GM10248 (cell line): ENCODE measurements at regions not wholly inside any gene's neighbourhood (a gene's known extent, or its start where the extent isn't known, plus 50 kb on each side); places are given as distances from the start of the nearest gene placed in this dataset.
"Not testable (repeated sequence)": the region's sequence is repeated elsewhere in the genome, so short reads cannot be mapped to it uniquely, and the experiment has no call there.

Source experiments
- CTCF ChIA-PET: fragments of 300-600 bp; sonication (Branson Sonifier 250); formaldehyde crosslinking; extraction: SDS; loops from one replicate; lab custom pipeline; 2021; ENCODE audit warnings: antibody characterized with exemption; lab: Yijun Ruan, JAX
- POLR2A ChIA-PET: fragments of 350-650 bp; sonication (Branson Sonifier 250); formaldehyde crosslinking; extraction: SDS; loops from one replicate; lab custom pipeline; 2020; ENCODE audit warnings: antibody characterized with exemption; lab: Yijun Ruan, JAX
- DNase-seq: peaks from one replicate; pipeline ENCODE4 v3.0.0; 2012; ENCODE audit errors: extremely low spot score
- TF ChIP-seq, protein P1 (sequence below): IDR thresholded peaks from 2 replicates; pipeline ENCODE4 v1.5.1; 2012; ENCODE audit warnings: mild to moderate bottlenecking, low read depth; ENCODE audit errors: extremely low read depth, missing control alignments, control extremely low read depth

- POLR2A ChIA-PET = no interaction called here
- TF ChIP-seq, protein P1, sequence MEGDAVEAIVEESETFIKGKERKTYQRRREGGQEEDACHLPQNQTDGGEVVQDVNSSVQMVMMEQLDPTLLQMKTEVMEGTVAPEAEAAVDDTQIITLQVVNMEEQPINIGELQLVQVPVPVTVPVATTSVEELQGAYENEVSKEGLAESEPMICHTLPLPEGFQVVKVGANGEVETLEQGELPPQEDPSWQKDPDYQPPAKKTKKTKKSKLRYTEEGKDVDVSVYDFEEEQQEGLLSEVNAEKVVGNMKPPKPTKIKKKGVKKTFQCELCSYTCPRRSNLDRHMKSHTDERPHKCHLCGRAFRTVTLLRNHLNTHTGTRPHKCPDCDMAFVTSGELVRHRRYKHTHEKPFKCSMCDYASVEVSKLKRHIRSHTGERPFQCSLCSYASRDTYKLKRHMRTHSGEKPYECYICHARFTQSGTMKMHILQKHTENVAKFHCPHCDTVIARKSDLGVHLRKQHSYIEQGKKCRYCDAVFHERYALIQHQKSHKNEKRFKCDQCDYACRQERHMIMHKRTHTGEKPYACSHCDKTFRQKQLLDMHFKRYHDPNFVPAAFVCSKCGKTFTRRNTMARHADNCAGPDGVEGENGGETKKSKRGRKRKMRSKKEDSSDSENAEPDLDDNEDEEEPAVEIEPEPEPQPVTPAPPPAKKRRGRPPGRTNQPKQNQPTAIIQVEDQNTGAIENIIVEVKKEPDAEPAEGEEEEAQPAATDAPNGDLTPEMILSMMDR = no peak
- CTCF ChIA-PET = interaction anchor here (1.0 kb wide), 1 partner anchor 10 kb away, joined by 4 read pairs; no protein-coding TSS in a partner anchor
These were observed 661.1 kb upstream of the ANKRD30A start for GRCh38 chr10:36464291-36464690.

GRCh38 chr10:36463390-36463789, 662.0 kb upstream of the ANKRD30A start:
- POLR2A ChIA-PET = no interaction called here
- CTCF ChIA-PET = no interaction called here
- TF ChIP-seq, protein P1 = no peak
- no peak for DNase-seq

More at GRCh38 chr10:36464291-36464690, 661.1 kb upstream of the ANKRD30A start:
- DNase-seq = no peak

DNA sequence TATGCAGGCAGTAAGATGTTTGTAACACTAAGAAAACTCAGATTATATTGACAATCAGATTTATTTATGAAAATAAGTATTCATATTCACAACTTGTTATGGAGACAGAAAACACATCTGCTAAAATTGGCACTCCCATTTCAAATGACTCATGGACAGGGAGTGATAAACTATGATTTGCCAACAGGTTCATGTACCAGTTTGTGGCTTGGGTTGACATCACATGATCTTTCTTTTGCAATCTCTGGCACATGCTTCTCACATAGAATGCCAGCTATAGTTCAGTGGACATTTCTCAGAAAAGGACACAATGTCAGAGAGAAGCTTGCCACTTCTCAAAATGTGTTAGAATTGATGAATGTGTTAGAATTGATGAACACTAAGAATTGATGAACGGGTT, 663.2 kb upstream of the ANKRD30A start:
- TF ChIP-seq, protein P1 = no peak
- POLR2A ChIA-PET = no interaction called here
- DNase-seq = no peak
- CTCF ChIA-PET = no interaction called here

DNA sequence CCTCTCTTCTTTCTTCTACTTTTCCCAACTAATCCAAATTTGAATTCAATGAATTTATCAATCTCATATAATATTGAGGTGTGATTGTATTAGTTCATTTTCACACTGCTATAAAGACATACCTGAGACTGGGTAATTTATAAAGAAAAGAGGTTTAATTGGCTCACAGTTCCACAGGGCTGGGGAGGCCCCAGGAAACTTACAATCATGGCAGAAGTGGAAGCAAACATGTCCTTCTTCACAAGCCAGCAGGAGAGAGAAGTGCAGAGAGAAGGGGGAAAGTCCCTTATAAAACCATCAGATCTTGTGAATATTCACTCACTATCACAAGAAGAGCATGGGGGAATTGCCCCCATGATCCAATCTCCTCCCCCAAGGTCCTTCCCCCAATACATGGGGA, 667.0 kb upstream of the ANKRD30A start:
- CTCF ChIA-PET, DNase-seq, POLR2A ChIA-PET: not testable (repeated sequence)

DNA sequence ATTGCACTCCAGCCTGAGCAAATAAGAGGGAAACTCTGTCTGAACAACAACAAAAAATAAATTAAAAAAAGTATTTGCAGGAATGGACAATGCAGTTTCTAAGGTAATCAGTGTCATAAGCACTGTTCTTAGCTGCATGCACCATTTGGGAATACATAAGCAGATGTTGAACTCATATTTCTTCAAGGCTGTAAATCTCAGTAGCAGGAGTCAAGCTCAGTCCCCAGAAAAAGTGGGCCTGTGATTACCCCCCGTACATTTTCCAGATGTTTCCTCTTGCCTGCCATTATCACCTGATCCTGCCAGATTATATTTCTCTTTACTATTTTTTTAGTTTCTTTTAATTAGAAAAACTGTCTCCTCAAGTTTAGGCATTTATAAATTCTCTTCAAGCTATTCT, 667.6 kb upstream of the ANKRD30A start:
- ChIA-PET CTCF (no interaction called here), POLR2A (no interaction called here)
- TF ChIP-seq, protein P1 = no peak
- no peak for DNase-seq

GRCh38 chr10:36455526-36456133, 669.8 kb upstream of the ANKRD30A start:
- POLR2A ChIA-PET = no interaction called here
- TF ChIP-seq, protein P1 = no peak
- DNase-seq = no peak
- CTCF ChIA-PET = no interaction called here

GRCh38 chr10:36452851-36453250, 672.5 kb upstream of the ANKRD30A start:
- TF ChIP-seq, protein P1 = no peak
- ChIA-PET POLR2A (no interaction called here), CTCF (no interaction called here)
- no peak for DNase-seq
